Activated CD4-positive, alpha-beta T cell treated with anti-CD3 and anti-CD28 coated beads, Interleukin-2, amount 50 U/mL, for 1 hour (primary cell): ENCODE measurements at regions not wholly inside any gene's neighbourhood (a gene's known extent, or its start where the extent isn't known, plus 50 kb on each side); places are given as distances from the start of the nearest gene placed in this dataset.
"Not testable (repeated sequence)": the region's sequence is repeated elsewhere in the genome, so short reads cannot be mapped to it uniquely, and the experiment has no call there.

Source experiments
- DNase-seq: peaks from one replicate; pipeline ENCODE4 v3.0.0-alpha.2; 2020

DNA sequence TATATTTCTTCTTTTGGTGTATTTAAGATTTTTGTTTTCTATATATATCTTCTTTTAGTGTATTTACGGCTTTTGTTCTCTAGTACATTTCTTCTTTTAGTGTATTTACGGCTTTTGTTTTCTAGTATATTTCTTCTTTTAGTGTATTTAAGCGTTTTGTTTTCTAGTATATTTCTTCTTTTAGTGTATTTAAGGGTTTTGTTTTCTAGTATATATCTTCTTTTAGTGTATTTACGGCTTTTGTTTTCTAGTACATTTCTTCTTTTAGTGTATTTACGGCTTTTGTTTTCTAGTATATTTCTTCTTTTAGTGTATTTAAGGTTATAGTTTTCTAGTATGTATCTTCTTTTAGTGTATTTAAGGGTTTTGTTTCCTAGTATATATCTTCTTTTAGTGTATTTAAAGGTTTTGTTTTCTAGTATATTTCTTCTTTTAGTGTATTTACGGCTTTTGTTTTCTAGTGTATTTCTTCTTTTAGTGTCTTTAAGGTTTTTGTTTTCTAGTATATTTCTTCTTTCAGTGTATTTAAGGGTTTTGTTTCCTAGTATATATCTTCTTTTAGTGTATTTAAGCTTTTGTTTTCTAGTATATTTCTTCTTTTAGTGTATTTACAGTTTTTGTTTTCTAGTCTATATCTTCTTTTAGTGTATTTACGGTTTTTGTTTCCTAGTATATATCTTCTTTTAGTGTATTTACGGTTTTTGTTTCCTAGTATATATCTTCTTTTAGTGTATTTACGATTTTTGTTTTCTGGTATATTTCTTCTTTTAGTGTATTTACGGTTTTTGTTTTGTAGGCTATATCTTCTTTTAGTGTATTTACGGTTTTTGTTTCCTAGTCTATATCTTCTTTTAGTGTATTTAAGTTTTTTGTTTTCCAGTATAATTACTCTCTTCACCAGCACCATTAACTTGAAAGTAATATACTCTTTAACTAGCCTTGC, 249.4 kb downstream of the SHOX start:
- DNase-seq: not testable (repeated sequence)

DNA sequence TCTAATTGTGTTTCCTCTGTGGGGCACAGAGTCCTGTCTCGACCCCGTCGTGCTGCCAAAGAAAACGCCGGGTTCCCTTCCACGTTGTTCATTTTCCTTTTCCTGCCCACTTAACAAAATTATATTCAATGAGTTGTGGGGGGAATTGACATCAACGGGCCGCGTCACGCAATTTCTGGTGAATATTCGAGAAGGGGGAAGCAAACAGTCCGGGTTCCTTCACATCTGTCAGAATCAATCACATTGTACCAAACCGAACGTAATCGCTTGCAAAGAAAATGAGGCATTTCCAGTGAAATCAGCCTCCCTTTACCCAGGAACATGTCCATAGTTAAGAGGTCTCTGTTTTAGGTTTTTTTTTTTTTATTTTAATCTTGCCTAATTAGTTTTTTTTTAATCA, 243.5 kb downstream of the SHOX start:
- DNase-seq: no peak

DNA sequence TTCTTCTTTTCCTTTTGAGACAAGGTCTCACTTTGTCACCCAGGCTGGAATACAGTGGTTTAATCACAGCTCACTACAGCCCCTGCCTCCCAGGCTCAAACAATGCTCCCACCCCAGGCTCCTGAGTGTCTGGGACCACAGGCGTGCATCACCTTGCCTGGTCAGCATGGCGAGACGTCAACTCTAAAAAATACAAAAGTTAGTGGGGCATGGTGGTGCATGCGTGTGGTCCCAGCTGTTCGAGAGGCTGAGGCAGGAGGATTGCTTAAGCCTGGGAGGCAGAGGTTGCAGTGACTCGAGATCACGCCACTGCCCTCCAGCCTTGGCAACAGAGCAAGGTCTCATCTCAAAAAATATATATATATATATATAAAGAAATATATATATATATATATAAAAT, 242.4 kb downstream of the SHOX start:
- no peak for DNase-seq

- no peak for DNase-seq
Observed at GRCh38 chrX:872090-872489, 241.5 kb downstream of the SHOX start.

- no peak for DNase-seq
Observed at GRCh38 chrX:871626-872025, 241.0 kb downstream of the SHOX start.

DNA sequence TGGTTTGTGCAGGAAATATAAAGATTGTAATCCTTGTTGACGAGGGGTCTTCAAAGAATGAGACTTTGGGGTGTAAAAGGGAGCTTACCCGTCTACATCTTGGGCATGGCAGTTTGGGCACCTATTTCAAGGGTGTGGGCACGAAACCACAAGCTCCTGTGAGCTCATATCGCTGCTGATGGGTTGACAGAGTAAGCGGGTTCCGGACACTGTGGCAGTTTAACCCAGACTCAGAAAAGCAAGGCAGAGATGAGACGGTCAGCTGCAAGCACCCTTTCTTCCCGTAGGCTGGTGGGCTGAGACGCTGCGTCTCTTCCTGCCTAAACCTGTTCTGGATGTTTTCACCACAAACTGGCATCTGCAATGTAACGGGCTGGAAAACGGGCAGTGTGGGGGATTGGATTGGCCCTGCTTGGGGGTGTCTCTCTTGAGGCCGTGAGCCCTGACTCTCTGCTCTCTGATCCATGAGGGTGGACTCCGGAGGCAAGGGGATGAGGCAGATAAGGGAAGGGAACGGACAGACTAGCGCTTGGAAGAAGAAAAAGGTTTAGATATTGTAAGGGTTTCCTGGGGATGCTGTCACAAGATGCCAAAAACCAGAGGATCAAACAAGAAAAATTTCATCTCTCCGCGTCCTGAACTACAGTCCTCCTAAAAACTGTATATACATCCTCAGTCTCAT, 237.5 kb downstream of the SHOX start:
- DNase-seq: no peak

DNA sequence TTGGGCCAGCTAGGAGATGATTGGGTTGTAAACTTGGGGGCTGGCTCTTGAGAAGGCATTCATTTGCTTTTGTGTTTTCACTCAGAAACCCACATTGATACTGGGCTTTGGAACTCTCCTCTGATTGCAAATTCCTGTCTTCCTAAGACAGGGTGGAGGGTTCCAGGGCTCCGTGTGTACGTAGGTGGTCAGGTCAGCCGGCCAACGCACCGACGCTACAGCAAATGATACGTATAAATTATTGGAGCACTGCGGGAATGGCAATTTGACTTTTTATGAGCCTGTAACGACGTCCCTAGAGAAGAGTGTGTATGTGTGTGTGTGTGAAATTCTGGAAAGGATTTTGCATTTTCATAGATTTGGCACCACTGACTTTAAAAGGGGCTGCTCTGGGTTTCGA, 236.9 kb downstream of the SHOX start:
- no peak for DNase-seq

- no peak for DNase-seq
Observed at GRCh38 chrX:866441-866990, 235.9 kb downstream of the SHOX start.

GRCh38 chrX:865422-865821, 234.8 kb downstream of the SHOX start:
- no peak for DNase-seq

- DNase-seq: no peak
Observed at GRCh38 chrX:861921-862320, 231.3 kb downstream of the SHOX start.

- no peak for DNase-seq
Observed at GRCh38 chrX:861340-861890, 230.8 kb downstream of the SHOX start.

DNA sequence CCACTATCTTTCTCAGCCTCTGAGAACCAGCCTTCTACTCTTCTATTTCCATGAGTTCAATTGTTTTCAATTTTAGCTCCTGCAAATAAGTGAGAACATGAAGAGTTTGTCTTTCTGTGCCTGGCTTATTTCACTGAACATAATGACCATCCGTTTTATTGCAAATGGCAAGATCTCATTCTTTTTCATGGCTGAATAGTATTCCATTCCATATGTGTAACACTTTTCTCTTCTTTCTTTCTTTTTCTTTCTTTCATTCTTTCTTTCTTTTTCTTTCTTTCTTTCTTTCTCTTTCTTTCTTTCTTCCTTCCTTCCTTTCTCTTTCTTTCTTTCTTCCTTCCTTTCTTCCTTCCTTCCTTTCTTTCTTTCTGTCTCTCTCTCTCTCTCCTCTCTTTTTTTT, 228.7 kb downstream of the SHOX start:
- DNase-seq: no peak

- no peak for DNase-seq
Observed at GRCh38 chrX:858542-859078, 228.0 kb downstream of the SHOX start.

- no peak for DNase-seq
Observed at GRCh38 chrX:857376-857775, 226.8 kb downstream of the SHOX start.

GRCh38 chrX:856566-857290, 226.1 kb downstream of the SHOX start:
- no peak for DNase-seq

DNA sequence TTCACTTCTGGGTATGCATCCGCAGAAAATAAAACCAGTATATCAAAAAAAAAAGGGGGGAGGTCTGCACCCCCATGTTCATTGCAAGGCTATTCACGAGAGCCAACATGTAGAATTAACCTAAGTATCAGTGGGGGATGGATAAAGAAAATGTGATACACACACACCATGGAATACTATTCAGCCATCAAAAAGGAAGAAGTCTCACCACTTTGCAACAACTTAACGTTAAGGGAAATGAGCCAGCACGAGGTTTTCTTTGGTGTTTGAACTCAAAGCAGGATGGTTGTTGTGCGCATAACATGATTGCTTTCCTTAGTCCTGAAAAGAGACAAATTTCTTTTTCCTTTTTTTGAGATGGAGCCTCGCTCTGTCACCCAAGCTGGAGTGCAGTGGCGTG, 222.7 kb downstream of the SHOX start:
- no peak for DNase-seq

DNA sequence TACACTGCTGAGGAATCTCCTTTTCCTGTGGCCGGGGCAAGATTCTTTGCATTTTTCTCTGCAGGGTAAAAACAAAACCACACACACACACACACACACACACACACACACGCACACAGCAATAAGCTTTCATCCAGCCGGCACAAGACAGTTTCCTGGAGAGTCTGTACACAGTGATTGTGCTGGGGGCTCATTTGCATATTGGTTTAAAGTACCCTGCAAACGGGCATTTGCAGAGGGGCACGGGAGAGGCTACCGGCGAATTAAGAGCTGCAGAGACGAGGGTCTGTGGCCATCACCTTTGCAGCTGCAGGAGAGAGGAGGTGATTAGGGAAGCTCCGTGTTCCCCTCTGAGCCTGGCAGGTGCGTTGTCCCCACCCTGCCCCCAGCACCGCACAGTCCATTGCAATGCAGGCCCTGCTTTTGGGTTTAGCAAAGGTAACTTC, 219.9 kb downstream of the SHOX start:
- DNase-seq: no peak

- no peak for DNase-seq
Observed at GRCh38 chrX:848386-848785, 217.8 kb downstream of the SHOX start.

- no peak for DNase-seq
Observed at GRCh38 chrX:843306-843705, 212.7 kb downstream of the SHOX start.

GRCh38 chrX:840556-840955, 210.0 kb downstream of the SHOX start:
- no peak for DNase-seq

DNA sequence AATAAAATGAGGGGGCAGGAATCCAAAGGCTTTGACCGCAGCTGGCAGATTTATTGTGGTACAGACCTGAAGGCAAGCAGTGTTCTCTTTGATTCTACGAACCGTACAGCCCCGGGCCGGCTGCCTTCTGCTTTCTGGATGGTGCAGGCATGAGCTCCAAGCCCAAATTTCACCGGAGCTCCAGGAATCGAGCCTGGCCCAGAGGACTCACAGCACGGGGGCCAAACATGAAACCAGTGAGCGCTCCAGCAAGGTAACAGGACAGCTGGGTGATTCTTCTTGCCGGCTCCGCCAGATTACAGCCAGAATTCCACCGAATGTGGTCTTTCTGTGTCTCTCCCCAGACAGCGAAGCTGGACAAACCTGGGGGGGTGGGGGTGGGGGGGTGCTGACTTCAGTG, 208.1 kb downstream of the SHOX start:
- DNase-seq: not testable (repeated sequence)

- DNase-seq: not testable (repeated sequence)
Observed at GRCh38 chrX:835857-836256, 205.3 kb downstream of the SHOX start.

GRCh38 chrX:830532-830931, 199.9 kb downstream of the SHOX start:
- DNase-seq: no peak
